MG63 (cell line): ENCODE measurements at regions not wholly inside any gene's neighbourhood (a gene's known extent, or its start where the extent isn't known, plus 50 kb on each side); places are given as distances from the start of the nearest gene placed in this dataset.

ENCODE experiments used
- DNase-seq: peaks from one replicate; pipeline ENCODE4 v3.0.0-alpha.2; 2020
- H3K27me3 ChIP-seq: fragments of 250-450 bp; sonication (Bioruptor Pico); 2 replicates; pipeline ENCODE4 v1.5.1; 2020; ENCODE audit warnings: mild to moderate bottlenecking, moderate library complexity
- H3K36me3 ChIP-seq: fragments of 250-450 bp; sonication (Bioruptor Pico); 2 replicates; pipeline ENCODE4 v1.5.1; 2020; ENCODE audit warnings: mild to moderate bottlenecking, moderate library complexity
- H3K4me3 ChIP-seq: fragments of 250-450 bp; sonication (Bioruptor Pico); 2 replicates; pipeline ENCODE4 v1.5.1; 2020; ENCODE audit warnings: mild to moderate bottlenecking, moderate library complexity
- H3K9me3 ChIP-seq: fragments of 250-450 bp; sonication (Bioruptor Pico); 2 replicates; pipeline ENCODE4 v1.5.1; 2020; ENCODE audit warnings: mild to moderate bottlenecking, moderate library complexity

DNA sequence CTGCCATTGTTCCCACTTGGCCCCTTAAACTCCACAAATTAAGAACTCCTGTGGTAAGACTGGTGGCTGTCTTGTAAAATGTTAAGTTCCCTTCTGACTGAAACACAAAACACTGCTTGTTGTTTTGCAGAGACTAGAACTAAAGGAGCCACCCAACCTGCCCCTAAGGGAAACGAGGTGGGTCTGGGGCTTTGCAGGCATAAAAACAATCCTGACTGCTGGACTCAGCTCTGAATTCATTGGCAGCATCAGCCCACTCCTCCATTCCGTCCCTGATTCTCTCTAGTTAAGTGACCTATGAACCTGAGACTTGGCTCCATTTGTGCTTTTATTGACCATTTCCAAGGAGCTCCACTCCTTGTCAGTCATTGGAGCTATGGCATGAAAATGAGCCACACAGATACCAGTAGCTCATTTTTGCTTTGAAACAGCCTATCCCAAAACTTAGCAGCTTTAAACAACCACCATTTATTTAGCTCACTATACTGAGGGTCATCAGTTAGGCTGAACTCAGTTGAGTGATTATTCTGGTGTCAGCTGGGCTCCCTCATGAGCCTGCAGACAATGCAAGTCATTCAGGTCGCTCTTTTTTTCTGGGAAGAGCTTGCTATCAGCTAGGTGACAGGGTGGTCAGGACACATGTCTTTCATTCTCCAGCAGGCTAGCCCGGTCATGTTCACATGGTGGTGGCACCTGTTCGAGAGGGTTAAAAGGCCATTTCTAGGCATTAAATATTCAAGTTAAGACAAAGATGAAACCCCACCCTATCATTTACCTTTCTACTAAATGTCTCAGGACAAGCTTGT lies 175.1 kb upstream of the CTNNB1 start:
- Histone ChIP-seq H3K36me3 (no peaks in the 10 kb centered on the region), H3K4me3 (no peak overlapping the region), H3K9me3 (no peaks in the 10 kb centered on the region), H3K27me3 (no peaks in the 10 kb centered on the region)
- no peak for DNase-seq

DNA sequence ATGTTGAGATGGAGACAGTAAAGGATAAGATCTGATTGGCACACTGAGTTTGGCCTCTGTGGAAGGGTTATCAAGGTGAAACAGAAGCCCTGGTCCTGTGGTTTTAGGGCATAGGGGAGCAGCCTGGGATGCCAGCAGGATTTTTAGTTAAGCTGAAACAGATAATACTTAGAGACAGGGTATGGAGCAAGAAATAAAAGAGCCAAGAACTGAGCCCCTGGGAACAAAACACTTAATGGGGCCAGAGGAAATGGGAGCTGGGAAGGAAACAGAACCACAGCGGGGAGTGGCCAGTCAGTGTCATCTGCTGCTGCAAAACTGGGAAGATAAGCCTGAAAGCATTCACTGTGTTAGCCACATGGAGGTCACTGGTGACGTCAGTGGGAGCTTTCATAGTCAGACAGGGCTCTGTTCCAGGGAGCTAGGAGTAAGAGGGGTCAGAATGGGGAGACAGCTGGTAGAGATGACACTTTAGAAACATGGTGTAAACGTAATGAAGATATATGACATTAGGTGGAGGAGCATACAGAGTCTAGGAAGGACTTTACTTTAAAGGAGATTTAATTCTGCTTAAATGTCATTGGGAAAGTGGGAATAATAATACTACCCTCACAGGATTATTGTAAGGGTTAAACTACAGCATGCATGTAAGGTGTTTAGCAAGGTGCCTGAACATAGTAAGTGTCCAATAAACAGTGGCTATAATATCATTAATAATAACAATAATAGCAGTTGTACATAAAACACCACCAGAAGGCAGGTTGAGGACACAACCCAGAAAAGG lies 172.7 kb upstream of the CTNNB1 start:
- DNase-seq = peak; percentile 5
- no peaks in the 10 kb centered on the region for H3K27me3 ChIP-seq

DNA sequence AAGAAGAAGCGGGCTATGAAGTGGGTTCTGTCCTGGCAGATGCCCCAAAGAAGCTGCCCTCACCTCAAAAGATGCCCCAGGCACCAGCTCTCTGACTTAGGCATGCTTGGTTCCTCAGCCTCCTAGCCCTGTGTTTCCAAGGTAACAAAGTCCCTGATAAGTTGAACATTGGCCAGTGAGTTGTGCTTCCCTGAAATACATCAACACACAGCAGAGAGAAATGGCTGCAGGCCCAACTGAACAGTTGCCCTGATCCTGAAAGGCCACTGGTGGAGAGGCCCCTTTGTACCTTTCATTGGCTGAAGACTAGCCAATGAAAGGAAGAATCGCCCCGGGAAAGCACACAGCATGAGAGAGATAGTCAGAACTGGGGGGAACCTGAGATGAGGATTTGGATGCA lies 169.9 kb upstream of the CTNNB1 start:
- Histone ChIP-seq H3K9me3 (no peaks in the 10 kb centered on the region), H3K27me3 (no peaks in the 10 kb centered on the region), H3K4me3 (no peak overlapping the region), H3K36me3 (no peaks in the 10 kb centered on the region)
- DNase-seq = no peak

More for the DNA sequence above, 172.7 kb upstream of the CTNNB1 start:
- Histone ChIP-seq H3K4me3 (no peak overlapping the region), H3K9me3 (no peaks in the 10 kb centered on the region), H3K36me3 (no peaks in the 10 kb centered on the region)

DNA sequence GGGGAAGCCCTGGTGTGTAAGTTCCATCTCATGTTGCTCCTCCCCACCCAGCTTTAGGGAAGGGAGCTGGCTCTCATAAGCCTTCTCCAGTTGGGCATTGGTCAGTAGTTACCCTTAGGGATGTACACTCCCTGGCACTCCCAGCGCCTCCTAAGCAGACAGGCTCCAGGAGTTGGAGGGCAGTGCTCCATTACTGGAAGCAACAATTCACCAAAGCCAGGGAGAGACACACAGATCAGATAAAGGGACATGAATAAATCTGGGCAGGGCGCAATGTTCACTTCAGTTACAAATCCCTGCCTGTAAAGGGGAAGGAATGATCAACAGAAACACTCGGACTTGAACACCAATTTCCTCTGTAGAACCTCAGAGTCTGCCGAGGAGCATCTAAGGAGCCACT lies 169.1 kb upstream of the CTNNB1 start:
- no peaks in the 10 kb centered on the region for H3K36me3 ChIP-seq
- no peaks in the 10 kb centered on the region for H3K9me3 ChIP-seq
- H3K4me3 ChIP-seq = no peak overlapping the region
- no peak for DNase-seq
- no peaks in the 10 kb centered on the region for H3K27me3 ChIP-seq

- no peak for DNase-seq
- no peaks in the 10 kb centered on the region for H3K27me3 ChIP-seq
- no peaks in the 10 kb centered on the region for H3K9me3 ChIP-seq
- H3K36me3 ChIP-seq = no peaks in the 10 kb centered on the region
- no peak overlapping the region for H3K4me3 ChIP-seq
These were observed 167.9 kb upstream of the CTNNB1 start for GRCh38 chr3:41031401-41031800.

- Histone ChIP-seq H3K4me3 (no peak overlapping the region), H3K9me3 (no peaks in the 10 kb centered on the region), H3K36me3 (no peaks in the 10 kb centered on the region), H3K27me3 (no peaks in the 10 kb centered on the region)
- DNase-seq = no peak
These were observed 165.3 kb upstream of the CTNNB1 start for GRCh38 chr3:41033956-41034519.

GRCh38 chr3:41035456-41036022 lies 163.8 kb upstream of the CTNNB1 start:
- no peak for DNase-seq
- no peaks in the 10 kb centered on the region for H3K27me3 ChIP-seq
- H3K9me3 ChIP-seq = no peaks in the 10 kb centered on the region
- H3K4me3 ChIP-seq = no peak overlapping the region
- H3K36me3 ChIP-seq = no peaks in the 10 kb centered on the region

- Histone ChIP-seq H3K4me3 (no peak overlapping the region), H3K36me3 (no peaks in the 10 kb centered on the region), H3K27me3 (no peaks in the 10 kb centered on the region), H3K9me3 (no peaks in the 10 kb centered on the region)
- DNase-seq = no peak
These were observed 161.5 kb upstream of the CTNNB1 start for GRCh38 chr3:41037651-41038334.

DNA sequence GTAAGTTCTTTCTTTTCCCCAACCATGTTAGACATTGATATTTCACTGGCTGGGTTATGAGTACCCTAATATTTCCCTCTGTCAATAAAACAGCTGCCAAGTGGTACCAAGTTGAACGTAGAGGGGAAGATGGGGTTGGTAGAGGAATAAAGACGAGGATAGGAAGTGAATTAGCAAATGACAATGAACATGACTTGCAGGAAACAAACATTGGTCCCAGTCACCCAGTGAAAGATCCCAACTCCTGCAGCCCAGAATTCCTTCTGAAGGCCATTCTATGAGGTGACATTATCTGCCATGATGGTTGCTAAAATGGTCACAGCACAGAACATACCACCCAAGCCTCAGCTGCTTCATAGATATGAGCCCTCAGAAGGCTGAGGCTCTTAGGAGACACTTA lies 159.0 kb upstream of the CTNNB1 start:
- Histone ChIP-seq H3K36me3 (no peaks in the 10 kb centered on the region), H3K4me3 (no peak overlapping the region), H3K27me3 (no peaks in the 10 kb centered on the region), H3K9me3 (no peaks in the 10 kb centered on the region)
- no peak for DNase-seq

DNA sequence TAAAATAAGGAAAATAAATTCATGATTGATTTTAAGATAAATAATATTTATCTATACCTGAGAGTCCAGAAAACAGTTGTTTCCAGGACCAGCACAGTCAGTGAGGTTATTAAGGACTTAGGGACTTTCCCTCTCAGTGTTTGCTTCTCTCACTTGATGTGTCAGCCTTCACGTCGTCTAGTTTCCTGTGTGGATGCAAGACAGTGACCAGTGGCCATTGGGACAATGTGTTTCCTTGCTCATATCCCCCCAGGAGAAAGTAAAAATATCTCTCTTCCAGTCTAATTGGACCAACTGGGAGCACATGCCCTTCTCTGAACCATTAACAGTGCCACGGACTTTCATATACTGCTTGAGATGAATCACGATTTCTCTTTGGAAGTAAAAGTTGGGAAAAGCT lies 157.8 kb upstream of the CTNNB1 start:
- Histone ChIP-seq H3K9me3 (no peaks in the 10 kb centered on the region), H3K27me3 (no peaks in the 10 kb centered on the region), H3K36me3 (no peaks in the 10 kb centered on the region), H3K4me3 (no peak overlapping the region)
- no peak for DNase-seq

DNA sequence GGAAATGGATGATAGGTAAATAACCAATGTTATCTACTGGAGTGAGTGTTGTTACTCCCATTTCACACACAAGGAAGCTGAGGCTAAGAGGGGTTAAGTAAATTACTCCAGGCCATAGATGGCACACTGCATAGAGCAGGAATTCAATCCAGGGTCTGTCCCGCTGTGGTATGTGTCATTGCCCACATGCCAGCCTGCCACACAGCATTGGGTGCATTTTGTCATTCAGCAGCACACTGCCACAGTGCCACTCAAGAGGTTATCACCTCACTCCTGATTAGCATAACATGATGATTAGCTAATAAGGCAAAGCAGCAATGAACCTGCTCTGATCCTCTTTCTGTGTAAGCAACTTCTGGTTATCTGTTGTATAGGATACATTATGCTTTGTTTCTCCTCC lies 157.4 kb upstream of the CTNNB1 start:
- Histone ChIP-seq H3K36me3 (no peaks in the 10 kb centered on the region), H3K27me3 (no peaks in the 10 kb centered on the region), H3K9me3 (no peaks in the 10 kb centered on the region), H3K4me3 (no peak overlapping the region)
- no peak for DNase-seq

DNA sequence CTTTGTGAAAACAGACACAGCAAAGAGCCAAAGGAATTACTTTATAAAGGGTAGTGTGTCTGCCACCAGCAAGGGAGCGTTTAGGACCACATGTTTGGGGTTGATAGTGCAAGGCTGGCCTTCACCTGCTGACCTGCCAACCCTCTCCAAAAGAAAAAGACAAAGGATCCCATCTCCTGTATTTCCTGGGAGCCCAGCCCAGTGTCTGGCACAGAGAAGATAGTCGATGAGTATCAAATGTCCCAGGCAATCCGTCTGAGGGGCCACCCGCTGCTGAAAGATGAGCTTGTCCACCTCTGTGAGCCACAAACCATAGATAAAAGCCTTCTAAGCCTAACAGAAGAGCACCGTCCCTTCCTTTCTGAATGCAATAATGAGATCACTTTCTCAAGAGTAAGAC lies 154.8 kb upstream of the CTNNB1 start:
- DNase-seq = no peak
- Histone ChIP-seq H3K36me3 (no peaks in the 10 kb centered on the region), H3K9me3 (no peaks in the 10 kb centered on the region), H3K27me3 (no peaks in the 10 kb centered on the region), H3K4me3 (no peak overlapping the region)

DNA sequence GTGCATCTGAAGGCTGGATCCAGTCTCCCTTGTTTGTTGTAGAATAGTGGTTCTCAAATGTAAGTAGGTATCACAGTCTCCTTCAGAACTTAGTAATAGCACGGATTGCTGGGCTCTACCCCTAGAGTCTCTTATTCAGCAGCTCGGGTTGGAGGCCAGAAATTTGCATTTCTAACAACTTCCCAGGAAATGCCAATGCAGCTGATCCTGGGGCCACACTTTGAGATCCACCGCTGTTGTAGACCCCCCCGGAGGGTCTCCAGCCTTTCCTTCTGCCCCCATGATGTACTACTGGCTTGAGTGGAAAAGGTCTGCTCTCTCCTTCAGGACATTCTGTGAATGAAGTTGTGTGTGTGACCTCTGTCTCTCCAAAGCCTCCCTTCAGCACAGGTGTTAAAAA lies 153.8 kb upstream of the CTNNB1 start:
- no peak for DNase-seq

DNA sequence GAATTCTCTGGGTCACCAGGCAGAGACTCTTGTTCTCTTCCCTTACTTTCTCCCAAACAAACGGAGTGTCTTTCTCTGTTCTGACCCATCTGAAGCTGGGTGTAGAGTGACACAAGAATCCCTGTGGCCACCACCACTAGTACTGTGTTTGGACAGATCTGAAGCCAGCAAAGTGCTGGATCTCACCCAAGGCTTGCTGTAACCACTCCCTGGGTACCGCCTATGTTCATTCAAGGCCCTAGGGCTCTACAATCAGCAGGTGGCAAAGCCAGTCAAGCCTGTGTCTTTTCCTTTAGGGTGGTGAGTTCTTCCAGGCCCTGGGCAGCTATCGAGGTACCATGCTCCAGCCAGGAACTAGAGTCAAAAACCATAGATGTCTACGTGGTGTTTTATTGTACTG lies 149.2 kb upstream of the CTNNB1 start:
- H3K36me3 ChIP-seq = no peaks in the 10 kb centered on the region
- H3K27me3 ChIP-seq = no peaks in the 10 kb centered on the region
- DNase-seq = no peak
- no peaks in the 10 kb centered on the region for H3K9me3 ChIP-seq
- no peak overlapping the region for H3K4me3 ChIP-seq

More for the DNA sequence above, 153.8 kb upstream of the CTNNB1 start:
- H3K9me3 ChIP-seq = no peaks in the 10 kb centered on the region
- H3K4me3 ChIP-seq = no peak overlapping the region
- H3K27me3 ChIP-seq = no peaks in the 10 kb centered on the region
- H3K36me3 ChIP-seq = no peaks in the 10 kb centered on the region

- Histone ChIP-seq H3K4me3 (no peak overlapping the region), H3K9me3 (no peaks in the 10 kb centered on the region), H3K36me3 (no peaks in the 10 kb centered on the region), H3K27me3 (no peaks in the 10 kb centered on the region)
- DNase-seq = no peak
These were observed 146.1 kb upstream of the CTNNB1 start for GRCh38 chr3:41053220-41053619.

DNA sequence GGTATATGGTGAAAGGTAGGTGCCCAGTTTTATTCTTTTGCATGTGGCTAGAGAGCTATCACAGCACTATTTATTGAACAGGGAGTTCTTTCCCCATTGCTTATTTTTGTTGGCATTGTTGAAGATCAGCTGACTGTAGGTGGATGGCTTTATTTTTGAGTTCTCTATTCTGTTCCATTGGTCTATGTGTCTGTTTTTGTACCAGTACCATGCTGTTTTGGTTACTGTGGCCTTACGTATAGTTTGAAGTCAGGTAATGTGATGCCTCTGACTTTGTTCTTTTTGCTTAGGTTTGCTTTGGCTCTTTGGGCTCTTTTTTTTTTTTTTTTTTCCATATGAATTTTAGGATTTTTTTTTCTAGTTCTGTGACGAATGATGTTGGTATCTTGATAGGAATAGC lies 139.2 kb upstream of the CTNNB1 start:
- Histone ChIP-seq H3K27me3 (no peaks in the 10 kb centered on the region), H3K4me3 (no peak overlapping the region), H3K9me3 (no peaks in the 10 kb centered on the region), H3K36me3 (no peaks in the 10 kb centered on the region)
- no peak for DNase-seq

DNA sequence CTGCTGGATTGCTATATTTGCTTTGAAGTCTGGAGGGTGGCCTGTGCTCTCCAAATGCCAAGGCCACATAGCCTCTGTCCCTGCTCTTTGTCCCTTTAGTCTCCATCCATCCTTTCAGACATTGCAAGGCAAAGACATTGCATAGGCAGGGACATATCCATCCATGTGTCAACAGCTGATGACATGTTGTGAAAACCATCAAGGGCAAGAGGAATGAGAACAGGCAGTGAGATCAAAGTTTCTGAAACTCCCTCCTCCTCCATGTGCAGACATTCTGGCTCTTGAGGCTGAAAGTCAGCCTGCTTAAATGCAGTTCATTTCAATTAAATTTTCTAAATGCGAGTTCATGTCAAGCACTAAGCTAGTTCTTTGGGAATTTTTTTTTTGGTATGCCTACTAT lies 135.2 kb upstream of the CTNNB1 start:
- Histone ChIP-seq H3K36me3 (no peaks in the 10 kb centered on the region), H3K9me3 (no peaks in the 10 kb centered on the region), H3K27me3 (no peaks in the 10 kb centered on the region), H3K4me3 (no peak overlapping the region)
- DNase-seq = no peak
